Skin epidermis (tissue), 12 donors: ENCODE measurements at regions not wholly inside any gene's neighbourhood (a gene's known extent, or its start where the extent isn't known, plus 50 kb on each side); places are given as distances from the start of the nearest gene placed in this dataset.
A peak's percentile ranks its signal among the peaks of the same experiment; 100 is the strongest.

ENCODE experiments used
- H3K27ac ChIP-seq, 21 experiments: fragments of 200-600 bp; sonication (generic) in 11 of 21; one replicate each; pipeline ENCODE4 v1.5.0; 2020; ENCODE audit warnings: mild to moderate bottlenecking in 3 of 21, inconsistent platforms in 2 of 21, moderate library complexity in 2 of 21
- H3K4me3 ChIP-seq, 7 experiments: fragments of 200-600 bp; sonication (generic) in 2 of 7; one replicate each; pipeline ENCODE4 v1.5.0; 2020; ENCODE audit warnings: inconsistent platforms in 2 of 7, mild to moderate bottlenecking in 2 of 7, moderate library complexity in 1 of 7

- Histone ChIP-seq H3K4me3 (no peak overlapping the region), H3K27ac (no peak overlapping the region)
These were observed 107.8 kb upstream of the NR4A3 start for GRCh38 chr9:99713838-99714306.

DNA sequence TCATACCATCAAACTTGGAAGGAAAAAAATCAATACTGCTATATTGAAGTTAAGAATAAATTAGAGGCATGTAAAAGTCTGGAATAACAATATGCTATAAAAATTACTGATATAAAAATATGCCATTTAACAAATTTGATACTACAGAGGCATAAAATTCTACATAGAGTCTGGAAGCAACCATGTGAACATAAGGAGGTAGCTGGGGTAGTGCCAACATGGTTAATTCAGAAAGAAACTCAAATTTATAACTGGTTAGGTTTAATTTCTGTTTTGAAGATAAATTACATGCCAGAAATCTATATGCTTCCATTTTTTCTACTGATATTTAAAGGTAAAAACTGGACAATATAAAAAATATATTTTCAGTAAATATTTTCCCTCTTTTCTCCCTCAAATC lies 103.1 kb upstream of the NR4A3 start:
- H3K4me3 ChIP-seq, result no peak overlapping the region
- H3K27ac ChIP-seq, result no peak overlapping the region

GRCh38 chr9:99720455-99721050 lies 101.1 kb upstream of the NR4A3 start:
- H3K4me3 ChIP-seq, result peak overlapping the region in 2 of 7 experiments; percentile 1 to 4
- peak overlapping the region in 16 of 21 experiments; percentile 8 to 82 (median 54) for H3K27ac ChIP-seq

- Histone ChIP-seq H3K4me3 (no peak overlapping the region), H3K27ac (no peak overlapping the region)
These were observed 99.8 kb upstream of the NR4A3 start for GRCh38 chr9:99721898-99722297.

GRCh38 chr9:99722877-99723276 lies 98.8 kb upstream of the NR4A3 start:
- Histone ChIP-seq H3K27ac (no peak overlapping the region), H3K4me3 (no peak overlapping the region)

DNA sequence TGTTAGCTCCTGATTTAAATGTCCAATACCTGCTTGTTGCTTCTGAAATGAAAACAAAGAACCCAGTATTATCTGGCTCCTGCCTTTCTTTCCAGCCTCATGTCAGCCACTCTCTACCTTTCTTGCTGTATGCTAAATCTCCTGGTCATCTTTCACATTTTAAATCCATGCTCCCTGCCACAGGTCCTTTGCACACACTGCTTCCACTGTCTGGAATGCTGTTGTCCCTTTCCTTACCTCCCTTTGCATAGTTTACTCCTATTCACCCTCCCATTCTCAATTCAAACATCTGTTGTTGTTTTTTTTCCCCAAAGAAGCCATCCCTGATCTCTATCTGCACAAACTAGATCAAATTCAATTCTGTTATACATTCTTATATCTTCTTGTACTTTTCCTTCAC lies 97.0 kb upstream of the NR4A3 start:
- Histone ChIP-seq H3K27ac (no peak overlapping the region), H3K4me3 (no peak overlapping the region)

- H3K4me3 ChIP-seq, result no peak overlapping the region
- H3K27ac ChIP-seq, result no peak overlapping the region
These were observed 95.8 kb upstream of the NR4A3 start for GRCh38 chr9:99725852-99726251.

- Histone ChIP-seq H3K27ac (no peak overlapping the region), H3K4me3 (no peak overlapping the region)
These were observed 94.9 kb upstream of the NR4A3 start for GRCh38 chr9:99726758-99727157.

DNA sequence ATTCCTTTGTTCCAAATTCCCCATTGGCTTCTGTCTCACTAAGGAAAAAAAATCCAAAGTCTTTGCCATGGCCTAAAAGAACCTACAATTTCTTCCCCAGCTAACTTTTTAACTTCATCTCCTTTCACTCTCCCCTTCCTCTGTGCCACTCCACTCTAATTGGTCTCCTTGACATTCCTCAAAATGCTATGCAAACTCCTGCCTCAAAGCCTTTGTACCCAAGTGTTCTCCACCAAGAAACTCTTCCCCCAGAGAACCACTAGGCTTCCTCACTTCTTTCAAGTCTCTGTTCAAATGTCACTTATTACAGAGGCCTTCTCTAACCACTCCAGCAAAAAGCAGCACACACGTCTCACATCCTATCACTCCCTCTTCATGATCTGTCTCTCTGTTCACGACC lies 91.6 kb upstream of the NR4A3 start:
- no peak overlapping the region for H3K27ac ChIP-seq
- H3K4me3 ChIP-seq, result no peak overlapping the region

DNA sequence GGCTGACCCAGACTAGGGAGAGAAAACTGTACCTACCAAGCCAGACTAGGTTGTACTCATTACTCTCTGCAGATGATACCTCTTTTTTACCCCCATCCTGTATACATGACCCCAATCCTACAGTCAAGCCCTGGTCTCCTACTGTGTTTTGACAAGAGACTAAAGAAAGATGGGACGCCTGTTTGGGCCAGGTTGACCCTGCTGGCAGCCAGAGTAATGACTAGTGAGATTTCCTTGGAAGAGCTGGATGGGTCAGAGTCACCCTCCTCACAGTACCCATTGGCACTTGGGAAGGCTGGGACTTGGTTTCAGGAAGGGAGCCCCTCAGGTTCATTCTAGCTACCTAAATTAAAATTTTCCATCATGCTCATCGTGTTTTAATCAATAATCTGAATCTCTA lies 89.7 kb upstream of the NR4A3 start:
- Histone ChIP-seq H3K27ac (no peak overlapping the region), H3K4me3 (no peak overlapping the region)

DNA sequence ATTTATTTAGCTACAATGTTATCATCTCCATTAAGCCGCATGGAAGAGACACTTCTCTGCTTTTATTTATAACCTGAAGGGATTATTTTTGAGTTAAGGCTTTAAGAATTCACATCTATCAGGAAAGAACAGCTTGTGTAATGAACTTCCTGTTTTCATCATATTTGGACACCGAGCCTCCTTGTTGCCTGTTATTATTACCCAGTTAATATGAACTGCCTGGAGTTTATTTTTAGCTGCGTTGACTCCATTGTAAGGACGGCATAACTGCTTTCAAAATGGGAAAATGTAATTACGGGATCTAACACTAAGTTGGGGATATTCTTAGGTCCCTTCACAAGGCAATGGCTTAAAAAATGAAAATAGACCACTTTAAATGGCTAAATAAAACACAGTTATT lies 89.0 kb upstream of the NR4A3 start:
- H3K27ac ChIP-seq, result peak overlapping the region in 1 of 21 experiments; percentile 0
- no peak overlapping the region for H3K4me3 ChIP-seq

DNA sequence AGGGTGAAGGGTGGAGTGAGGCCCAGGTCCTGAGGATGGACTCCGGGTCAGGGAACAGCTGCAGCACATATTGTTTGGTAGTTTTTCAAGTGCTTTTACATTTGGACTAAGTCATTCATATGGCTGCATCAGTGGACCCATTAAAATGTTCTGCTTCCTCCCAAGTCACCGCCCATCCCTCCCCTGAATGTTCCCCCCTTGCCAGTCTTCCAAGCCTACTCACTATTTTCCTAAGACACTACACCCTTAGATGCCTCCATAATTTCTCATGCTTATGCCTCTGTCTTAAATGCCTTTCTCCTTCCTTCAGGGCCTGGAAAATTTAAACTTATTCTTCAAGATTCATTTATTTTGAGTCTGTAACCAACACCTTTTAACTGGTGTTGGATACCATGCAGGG lies 86.6 kb upstream of the NR4A3 start:
- Histone ChIP-seq H3K4me3 (no peak overlapping the region), H3K27ac (no peak overlapping the region)

GRCh38 chr9:99736291-99736690 lies 85.4 kb upstream of the NR4A3 start:
- H3K27ac ChIP-seq, result no peak overlapping the region
- no peak overlapping the region for H3K4me3 ChIP-seq

- H3K27ac ChIP-seq, result no peak overlapping the region
- H3K4me3 ChIP-seq, result no peak overlapping the region
These were observed 84.0 kb upstream of the NR4A3 start for GRCh38 chr9:99737649-99738048.

GRCh38 chr9:99743006-99743405 lies 78.7 kb upstream of the NR4A3 start:
- H3K4me3 ChIP-seq, result no peak overlapping the region

GRCh38 chr9:99743455-99743854 lies 78.2 kb upstream of the NR4A3 start:
- no peak overlapping the region for H3K4me3 ChIP-seq
- H3K27ac ChIP-seq, result no peak overlapping the region

More at GRCh38 chr9:99743006-99743405, 78.7 kb upstream of the NR4A3 start:
- no peak overlapping the region for H3K27ac ChIP-seq

- H3K27ac ChIP-seq, result no peak overlapping the region
These were observed 77.6 kb upstream of the NR4A3 start for GRCh38 chr9:99744132-99744531.

DNA sequence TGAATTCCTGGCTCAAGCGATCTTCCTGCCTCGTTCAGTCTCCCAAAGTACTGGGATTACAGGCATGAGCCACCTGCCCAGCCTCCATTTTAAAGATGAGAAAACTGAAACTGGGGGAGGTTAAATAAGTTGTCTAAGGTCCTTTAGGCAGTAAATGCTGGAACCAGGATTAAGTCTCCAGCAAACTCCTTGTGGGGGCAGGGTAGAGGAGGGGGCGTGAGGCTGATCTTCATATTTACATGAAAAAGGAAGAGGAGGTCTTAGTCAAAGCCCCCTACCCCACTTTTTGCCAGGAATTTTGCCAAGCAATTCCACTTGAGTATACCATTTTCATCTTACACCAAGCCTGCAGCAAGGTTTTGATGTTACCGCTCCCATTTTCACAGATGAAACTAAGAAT lies 76.6 kb upstream of the NR4A3 start:
- H3K4me3 ChIP-seq, result no peak overlapping the region

More at GRCh38 chr9:99744132-99744531, 77.6 kb upstream of the NR4A3 start:
- H3K4me3 ChIP-seq, result no peak overlapping the region

DNA sequence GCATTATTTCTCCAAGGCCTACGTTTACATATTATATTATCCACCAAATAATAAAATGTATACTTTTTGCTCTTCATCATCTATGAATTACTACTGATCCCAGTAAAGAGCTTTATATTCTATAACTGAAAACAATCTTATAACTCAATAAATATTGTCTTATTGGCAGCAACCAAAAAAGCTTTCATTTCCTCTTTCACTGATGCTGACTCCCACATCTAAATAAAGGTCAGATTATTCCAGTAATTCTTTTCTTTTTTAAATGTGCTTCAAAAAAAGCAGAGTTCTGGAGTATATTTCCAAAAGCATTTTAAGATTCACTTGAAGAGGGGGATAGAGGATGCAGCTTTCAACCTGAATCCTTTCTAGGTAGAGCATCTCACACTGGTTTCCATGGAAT lies 75.3 kb upstream of the NR4A3 start:
- Histone ChIP-seq H3K4me3 (no peak overlapping the region), H3K27ac (no peak overlapping the region)

More for the DNA sequence above, 76.6 kb upstream of the NR4A3 start:
- no peak overlapping the region for H3K27ac ChIP-seq

DNA sequence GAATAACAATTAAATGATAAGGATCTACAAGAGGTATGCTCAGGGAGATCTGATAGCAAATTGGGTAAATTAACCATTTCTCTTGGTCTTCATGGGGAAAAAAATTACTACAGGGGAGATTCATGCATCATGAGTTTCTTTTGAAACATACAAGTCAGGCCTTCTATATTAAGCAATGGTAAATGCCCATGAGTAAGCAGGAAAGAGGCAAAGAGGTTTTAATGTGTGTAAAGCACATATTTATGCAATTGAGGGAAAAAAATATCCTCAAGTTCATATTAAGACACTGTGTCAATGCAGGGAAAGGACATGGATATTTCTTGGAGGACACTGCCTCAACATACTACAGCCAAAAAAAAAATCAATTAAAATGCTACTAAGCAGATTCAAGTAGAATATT lies 73.4 kb upstream of the NR4A3 start:
- H3K27ac ChIP-seq, result peak overlapping the region in 1 of 21 experiments; percentile 6
- H3K4me3 ChIP-seq, result no peak overlapping the region

DNA sequence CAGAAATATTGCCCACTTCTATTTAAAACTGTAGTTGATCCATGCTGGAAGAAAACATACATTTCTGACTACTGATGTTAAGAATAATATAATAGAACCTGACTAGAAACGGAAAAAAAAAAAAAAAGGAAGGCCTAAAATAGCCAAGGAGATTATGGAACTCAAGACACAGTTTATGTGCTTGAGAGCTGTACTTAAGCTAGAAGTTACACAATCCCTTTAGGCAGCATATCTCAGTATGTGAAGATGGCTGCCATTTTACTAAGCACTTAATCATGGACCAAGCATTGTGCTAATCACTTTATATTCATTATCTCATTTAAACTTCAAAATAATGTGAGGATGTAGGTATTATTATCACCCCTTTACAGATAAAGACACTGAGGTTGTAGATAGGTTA lies 73.0 kb upstream of the NR4A3 start:
- no peak overlapping the region for H3K4me3 ChIP-seq
- no peak overlapping the region for H3K27ac ChIP-seq

DNA sequence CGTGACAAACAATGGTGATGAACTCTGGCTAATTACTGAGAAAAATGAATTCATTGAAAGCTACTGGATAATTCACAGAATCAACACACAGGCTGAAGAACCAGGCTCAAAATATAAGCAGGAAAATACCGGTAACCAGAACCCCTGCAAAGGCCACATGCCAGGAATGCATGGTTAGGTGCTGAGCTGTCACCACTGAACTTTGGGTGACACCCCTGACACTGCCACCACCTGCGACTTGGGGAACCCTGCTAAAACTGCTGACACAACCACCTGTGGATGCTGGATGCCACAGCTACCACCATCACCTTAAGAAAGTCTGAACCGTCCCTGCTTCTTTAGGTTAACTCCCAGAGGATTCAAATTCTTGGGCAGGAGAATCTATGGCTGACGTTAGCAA lies 72.0 kb upstream of the NR4A3 start:
- H3K4me3 ChIP-seq, result no peak overlapping the region
- H3K27ac ChIP-seq, result no peak overlapping the region
